ENCODE measurements at regions not wholly inside any gene's neighbourhood (a gene's known extent, or its start where the extent isn't known, plus 50 kb on each side); places are given as distances from the start of the nearest gene placed in this dataset.

- H3K9me3 Mint-ChIP-seq, result no peaks in the 10 kb centered on the region
Measured at GRCh38 chr14:57930241-57930975, 64.5 kb upstream of the SLC35F4 start.

GRCh38 chr14:57928732-57929131 lies 62.8 kb upstream of the SLC35F4 start:
- no peaks in the 10 kb centered on the region for H3K36me3 Mint-ChIP-seq (ENCODE audit: low read depth)
- TF ChIP-seq CTCF (IDR thresholded peaks at IDR 0.05; ENCODE audit: unreplicated experiment in 3 of 3), result no peak
- H3K9me3 Mint-ChIP-seq, result peaks cover 4% of the 10 kb centered on the region
- no peak overlapping the region for H3K27ac Mint-ChIP-seq
- no peaks in the 10 kb centered on the region for H3K4me1 Mint-ChIP-seq
- peaks cover 11% of the 10 kb centered on the region for H3K27me3 Mint-ChIP-seq (ENCODE audit: low read depth)
- H3K4me3 Mint-ChIP-seq, result no peak overlapping the region

More at GRCh38 chr14:57930241-57930975, 64.5 kb upstream of the SLC35F4 start:
- H3K4me1 Mint-ChIP-seq, result no peaks in the 10 kb centered on the region
- H3K36me3 Mint-ChIP-seq (ENCODE audit: low read depth), result no peaks in the 10 kb centered on the region
- no peak overlapping the region for H3K27ac Mint-ChIP-seq
- H3K27me3 Mint-ChIP-seq (ENCODE audit: low read depth), result peaks cover 11% of the 10 kb centered on the region
- no peak for TF ChIP-seq CTCF (IDR thresholded peaks at IDR 0.05; ENCODE audit: unreplicated experiment in 3 of 3)
- no peak overlapping the region for H3K4me3 Mint-ChIP-seq

GRCh38 chr14:57921377-57921776 lies 55.5 kb upstream of the SLC35F4 start:
- no peaks in the 10 kb centered on the region for H3K27me3 Mint-ChIP-seq (ENCODE audit: low read depth)
- TF ChIP-seq CTCF (IDR thresholded peaks at IDR 0.05; ENCODE audit: unreplicated experiment in 3 of 3), result no peak
- no peaks in the 10 kb centered on the region for H3K36me3 Mint-ChIP-seq (ENCODE audit: low read depth)
- peaks cover 6% of the 10 kb centered on the region for H3K9me3 Mint-ChIP-seq
- H3K4me3 Mint-ChIP-seq, result no peak overlapping the region
- no peaks in the 10 kb centered on the region for H3K4me1 Mint-ChIP-seq
- no peak overlapping the region for H3K27ac Mint-ChIP-seq

- H3K27me3 Mint-ChIP-seq (ENCODE audit: low read depth), result no peaks in the 10 kb centered on the region
- TF ChIP-seq CTCF (IDR thresholded peaks at IDR 0.05; ENCODE audit: unreplicated experiment in 3 of 3), result no peak
- peaks cover 3% of the 10 kb centered on the region for H3K9me3 Mint-ChIP-seq
- H3K27ac Mint-ChIP-seq, result no peak overlapping the region
- H3K4me3 Mint-ChIP-seq, result no peak overlapping the region
- H3K36me3 Mint-ChIP-seq (ENCODE audit: low read depth), result no peaks in the 10 kb centered on the region
- H3K4me1 Mint-ChIP-seq, result no peaks in the 10 kb centered on the region
Measured at GRCh38 chr14:57918791-57919190, 52.9 kb upstream of the SLC35F4 start.
